ENCODE measurements at regions not wholly inside any gene's neighbourhood (a gene's known extent, or its start where the extent isn't known, plus 50 kb on each side); places are given as distances from the start of the nearest gene placed in this dataset.

GRCh38 chr9:91156451-91157234, 205.1 kb downstream of the AUH start:
- TF ChIP-seq, protein P1, sequence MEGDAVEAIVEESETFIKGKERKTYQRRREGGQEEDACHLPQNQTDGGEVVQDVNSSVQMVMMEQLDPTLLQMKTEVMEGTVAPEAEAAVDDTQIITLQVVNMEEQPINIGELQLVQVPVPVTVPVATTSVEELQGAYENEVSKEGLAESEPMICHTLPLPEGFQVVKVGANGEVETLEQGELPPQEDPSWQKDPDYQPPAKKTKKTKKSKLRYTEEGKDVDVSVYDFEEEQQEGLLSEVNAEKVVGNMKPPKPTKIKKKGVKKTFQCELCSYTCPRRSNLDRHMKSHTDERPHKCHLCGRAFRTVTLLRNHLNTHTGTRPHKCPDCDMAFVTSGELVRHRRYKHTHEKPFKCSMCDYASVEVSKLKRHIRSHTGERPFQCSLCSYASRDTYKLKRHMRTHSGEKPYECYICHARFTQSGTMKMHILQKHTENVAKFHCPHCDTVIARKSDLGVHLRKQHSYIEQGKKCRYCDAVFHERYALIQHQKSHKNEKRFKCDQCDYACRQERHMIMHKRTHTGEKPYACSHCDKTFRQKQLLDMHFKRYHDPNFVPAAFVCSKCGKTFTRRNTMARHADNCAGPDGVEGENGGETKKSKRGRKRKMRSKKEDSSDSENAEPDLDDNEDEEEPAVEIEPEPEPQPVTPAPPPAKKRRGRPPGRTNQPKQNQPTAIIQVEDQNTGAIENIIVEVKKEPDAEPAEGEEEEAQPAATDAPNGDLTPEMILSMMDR (IDR thresholded peaks at IDR 0.05; ENCODE audit: borderline replicate concordance, extremely low read depth, low read length, poor library complexity, severe bottlenecking): no peak
- no peak for TF ChIP-seq EZH2 (IDR thresholded peaks at IDR 0.05; ENCODE audit: borderline replicate concordance, low read depth, low read length, severe bottlenecking)

Data from DND-41 (cell line).